ENCODE measurements at regions not wholly inside any gene's neighbourhood (a gene's known extent, or its start where the extent isn't known, plus 50 kb on each side); places are given as distances from the start of the nearest gene placed in this dataset.

DNA sequence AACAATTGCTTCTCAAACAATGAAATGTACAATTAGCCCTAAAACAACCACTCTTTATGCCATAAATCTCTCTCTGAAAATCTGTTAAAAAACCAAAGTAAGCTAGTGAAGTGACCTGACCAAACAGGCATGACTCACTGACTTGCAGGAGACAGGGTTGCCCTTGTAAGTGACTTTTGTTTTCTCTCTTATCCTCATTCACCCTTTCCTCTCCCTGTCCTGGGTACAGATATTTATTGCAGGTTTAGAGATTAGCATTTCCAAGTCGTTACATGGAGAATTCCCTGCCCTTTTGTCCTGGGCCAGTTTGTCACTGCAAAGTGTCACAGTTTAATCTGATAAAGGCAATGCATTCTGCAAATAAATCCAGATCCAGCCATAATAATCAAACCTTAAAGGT is 484.2 kb downstream of the IRX1 start:
- Histone ChIP-seq H3K9ac (ENCODE audit: low read length in 3 of 3) (no peak overlapping the region), H3K9me3 (ENCODE audit: control insufficient read depth in 2 of 3, insufficient read depth in 1 of 3, low read length in 3 of 3) (no peaks in the 10 kb centered on the region), H3K27ac (ENCODE audit: low read depth in 2 of 2, low read length in 2 of 2) (no peak overlapping the region), H3K36me3 (ENCODE audit: control insufficient read depth in 2 of 3, insufficient read depth in 3 of 3, low read length in 3 of 3) (no peaks in the 10 kb centered on the region), H3K4me3 (ENCODE audit: low read length in 3 of 3) (no peak overlapping the region), H3K4me1 (ENCODE audit: control insufficient read depth in 2 of 3, insufficient read depth in 2 of 3, low read depth in 1 of 3, low read length in 3 of 3) (peaks cover 0 to 3% (median 0%) of the 10 kb centered on the region in 3 donors), H3K27me3 (ENCODE audit: control insufficient read depth, insufficient read depth, low read length) (no peaks in the 10 kb centered on the region)
- TF ChIP-seq, protein P1, sequence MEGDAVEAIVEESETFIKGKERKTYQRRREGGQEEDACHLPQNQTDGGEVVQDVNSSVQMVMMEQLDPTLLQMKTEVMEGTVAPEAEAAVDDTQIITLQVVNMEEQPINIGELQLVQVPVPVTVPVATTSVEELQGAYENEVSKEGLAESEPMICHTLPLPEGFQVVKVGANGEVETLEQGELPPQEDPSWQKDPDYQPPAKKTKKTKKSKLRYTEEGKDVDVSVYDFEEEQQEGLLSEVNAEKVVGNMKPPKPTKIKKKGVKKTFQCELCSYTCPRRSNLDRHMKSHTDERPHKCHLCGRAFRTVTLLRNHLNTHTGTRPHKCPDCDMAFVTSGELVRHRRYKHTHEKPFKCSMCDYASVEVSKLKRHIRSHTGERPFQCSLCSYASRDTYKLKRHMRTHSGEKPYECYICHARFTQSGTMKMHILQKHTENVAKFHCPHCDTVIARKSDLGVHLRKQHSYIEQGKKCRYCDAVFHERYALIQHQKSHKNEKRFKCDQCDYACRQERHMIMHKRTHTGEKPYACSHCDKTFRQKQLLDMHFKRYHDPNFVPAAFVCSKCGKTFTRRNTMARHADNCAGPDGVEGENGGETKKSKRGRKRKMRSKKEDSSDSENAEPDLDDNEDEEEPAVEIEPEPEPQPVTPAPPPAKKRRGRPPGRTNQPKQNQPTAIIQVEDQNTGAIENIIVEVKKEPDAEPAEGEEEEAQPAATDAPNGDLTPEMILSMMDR (IDR thresholded peaks at IDR 0.05; ENCODE audit: borderline replicate concordance, extremely low read depth, insufficient read depth), result no peak
- intact Hi-C loops (cut with DNase I), result no loop called here
- DNase-seq, result no peak
- no peak for FAIRE-seq

DNA sequence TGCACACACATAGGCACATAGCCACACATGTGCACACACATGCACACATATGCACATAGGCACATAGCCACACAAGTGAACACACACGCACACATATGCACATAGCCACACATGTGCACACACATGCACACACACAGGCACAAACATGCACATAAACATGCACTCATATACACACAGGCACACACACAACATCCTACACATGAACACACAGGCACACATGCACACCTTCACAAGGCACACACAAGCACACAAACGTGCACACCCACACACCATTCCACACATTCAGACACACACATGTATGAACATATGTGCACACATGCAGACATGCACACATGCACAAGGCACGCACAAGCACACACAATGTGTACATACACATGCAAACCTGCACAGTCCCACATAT is 484.7 kb downstream of the IRX1 start:
- TF ChIP-seq, protein P1 (IDR thresholded peaks at IDR 0.05; ENCODE audit: borderline replicate concordance, extremely low read depth, insufficient read depth), result no peak
- Histone ChIP-seq H3K27ac (ENCODE audit: low read depth in 2 of 2, low read length in 2 of 2) (no peak overlapping the region), H3K9ac (ENCODE audit: low read length in 3 of 3) (no peak overlapping the region), H3K9me3 (ENCODE audit: control insufficient read depth in 2 of 3, insufficient read depth in 1 of 3, low read length in 3 of 3) (no peaks in the 10 kb centered on the region), H3K27me3 (ENCODE audit: control insufficient read depth, insufficient read depth, low read length) (no peaks in the 10 kb centered on the region), H3K4me3 (ENCODE audit: low read length in 3 of 3) (no peak overlapping the region), H3K4me1 (ENCODE audit: control insufficient read depth in 2 of 3, insufficient read depth in 2 of 3, low read depth in 1 of 3, low read length in 3 of 3) (peaks cover 0 to 3% (median 0%) of the 10 kb centered on the region in 3 donors), H3K36me3 (ENCODE audit: control insufficient read depth in 2 of 3, insufficient read depth in 3 of 3, low read length in 3 of 3) (no peaks in the 10 kb centered on the region)
- intact Hi-C loops (cut with DNase I), result no loop called here
- DNase-seq (no peak), FAIRE-seq (no peak)

DNA sequence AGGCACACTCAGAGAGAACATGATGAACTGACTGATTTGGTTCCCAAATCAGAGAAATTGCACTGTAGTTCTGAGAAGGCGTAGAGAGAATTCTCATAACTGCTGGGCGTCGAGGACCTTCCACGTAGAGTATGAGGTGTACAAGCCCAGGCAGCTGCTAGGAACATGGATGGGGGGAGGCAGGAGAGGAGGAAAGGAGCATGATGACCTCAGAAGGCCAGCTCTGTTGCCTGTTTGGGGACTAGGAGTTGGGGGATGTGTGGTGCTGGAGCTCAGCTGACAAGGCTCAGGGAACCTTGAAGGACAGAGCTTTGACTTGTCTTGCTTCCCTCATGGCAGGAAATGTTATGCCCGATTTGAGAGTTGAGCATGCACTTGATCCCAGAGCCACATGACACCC is 485.4 kb downstream of the IRX1 start:
- Histone ChIP-seq H3K4me3 (ENCODE audit: low read length in 3 of 3) (no peak overlapping the region), H3K36me3 (ENCODE audit: control insufficient read depth in 2 of 3, insufficient read depth in 3 of 3, low read length in 3 of 3) (no peaks in the 10 kb centered on the region), H3K4me1 (ENCODE audit: control insufficient read depth in 2 of 3, insufficient read depth in 2 of 3, low read depth in 1 of 3, low read length in 3 of 3) (peaks cover 0 to 3% (median 0%) of the 10 kb centered on the region in 3 donors), H3K27me3 (ENCODE audit: control insufficient read depth, insufficient read depth, low read length) (no peaks in the 10 kb centered on the region), H3K9ac (ENCODE audit: low read length in 3 of 3) (no peak overlapping the region), H3K9me3 (ENCODE audit: control insufficient read depth in 2 of 3, insufficient read depth in 1 of 3, low read length in 3 of 3) (no peaks in the 10 kb centered on the region), H3K27ac (ENCODE audit: low read depth in 2 of 2, low read length in 2 of 2) (no peak overlapping the region)
- FAIRE-seq (no peak), DNase-seq (no peak)
- TF ChIP-seq, protein P1 (IDR thresholded peaks at IDR 0.05; ENCODE audit: borderline replicate concordance, extremely low read depth, insufficient read depth), result no peak
- intact Hi-C loops (cut with DNase I), result no loop called here

DNA sequence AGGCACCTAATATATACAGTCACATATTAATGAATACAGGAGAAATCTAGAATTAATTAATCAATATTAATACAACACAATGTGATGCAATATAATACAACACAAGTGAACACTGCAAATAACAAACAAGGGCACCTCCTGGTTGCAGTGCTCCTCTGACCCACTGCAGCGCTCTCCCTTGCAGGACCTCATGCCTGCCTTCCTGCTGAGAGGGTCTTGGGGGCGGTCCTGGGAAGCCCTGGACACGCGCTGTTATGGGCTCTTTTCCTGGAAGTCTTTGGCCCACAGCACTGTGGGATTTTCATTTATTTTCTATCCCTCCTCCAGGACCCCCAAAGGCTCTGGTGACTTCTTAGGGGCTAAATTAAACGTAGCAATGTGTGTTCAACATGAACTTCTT is 485.8 kb downstream of the IRX1 start:
- no peaks in the 10 kb centered on the region for H3K9me3 ChIP-seq (ENCODE audit: control insufficient read depth in 2 of 3, insufficient read depth in 1 of 3, low read length in 3 of 3)
- intact Hi-C loops (cut with DNase I), result no loop called here
- H3K4me3 ChIP-seq (ENCODE audit: low read length in 3 of 3), result no peak overlapping the region
- TF ChIP-seq, protein P1 (IDR thresholded peaks at IDR 0.05; ENCODE audit: borderline replicate concordance, extremely low read depth, insufficient read depth), result no peak
- no peak overlapping the region for H3K27ac ChIP-seq (ENCODE audit: low read depth in 2 of 2, low read length in 2 of 2)
- DNase-seq, result no peak
- no peak overlapping the region for H3K9ac ChIP-seq (ENCODE audit: low read length in 3 of 3)
- H3K27me3 ChIP-seq (ENCODE audit: control insufficient read depth, insufficient read depth, low read length), result no peaks in the 10 kb centered on the region
- peaks cover 0 to 3% (median 0%) of the 10 kb centered on the region in 3 donors for H3K4me1 ChIP-seq (ENCODE audit: control insufficient read depth in 2 of 3, insufficient read depth in 2 of 3, low read depth in 1 of 3, low read length in 3 of 3)
- no peaks in the 10 kb centered on the region for H3K36me3 ChIP-seq (ENCODE audit: control insufficient read depth in 2 of 3, insufficient read depth in 3 of 3, low read length in 3 of 3)
- FAIRE-seq, result no peak

Data from kidney (tissue), 13 donors.